ENCODE measurements at regions not wholly inside any gene's neighbourhood (a gene's known extent, or its start where the extent isn't known, plus 50 kb on each side); places are given as distances from the start of the nearest gene placed in this dataset.

DNA sequence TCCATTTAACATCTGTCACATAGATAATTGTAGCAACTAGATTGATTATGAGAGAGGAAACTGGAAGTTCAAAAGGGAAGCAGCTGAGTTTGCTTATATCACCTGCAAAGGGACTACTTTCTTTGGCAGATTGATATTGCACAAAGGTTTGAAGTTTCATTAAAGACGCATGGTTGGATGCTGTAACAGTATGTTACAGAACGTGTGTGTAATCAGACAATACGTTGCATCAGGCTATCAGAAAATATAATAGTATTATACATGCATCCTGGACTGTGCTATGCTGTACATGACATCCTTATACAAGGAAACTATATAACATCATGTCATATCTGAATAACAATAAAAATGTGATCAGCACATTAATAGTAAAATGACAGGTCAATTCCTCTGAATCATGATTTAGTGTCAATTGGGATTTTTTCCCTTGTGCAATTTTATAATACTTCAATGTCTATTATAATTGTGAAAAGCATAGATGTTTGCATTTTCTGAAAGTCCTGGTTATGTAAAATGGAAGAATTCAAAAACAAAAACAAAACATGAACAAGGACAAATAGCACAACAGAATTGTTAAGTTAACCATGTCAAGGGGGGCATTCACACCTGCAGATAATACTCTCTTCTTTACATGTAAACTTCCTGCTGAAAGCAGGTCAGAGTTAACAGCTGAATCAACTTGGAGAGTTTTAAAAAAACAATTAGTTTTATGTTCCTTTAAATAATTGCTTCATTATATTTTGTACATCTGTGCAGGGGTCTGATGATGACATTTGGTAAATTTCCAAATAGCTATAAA is 283.2 kb upstream of the KCNH8 start:
- DNase-seq (ENCODE audit: low read depth), result no peak
- no peak overlapping the region for H3K4me3 ChIP-seq (ENCODE audit: low read depth, low read length)
- TF ChIP-seq, protein P1, sequence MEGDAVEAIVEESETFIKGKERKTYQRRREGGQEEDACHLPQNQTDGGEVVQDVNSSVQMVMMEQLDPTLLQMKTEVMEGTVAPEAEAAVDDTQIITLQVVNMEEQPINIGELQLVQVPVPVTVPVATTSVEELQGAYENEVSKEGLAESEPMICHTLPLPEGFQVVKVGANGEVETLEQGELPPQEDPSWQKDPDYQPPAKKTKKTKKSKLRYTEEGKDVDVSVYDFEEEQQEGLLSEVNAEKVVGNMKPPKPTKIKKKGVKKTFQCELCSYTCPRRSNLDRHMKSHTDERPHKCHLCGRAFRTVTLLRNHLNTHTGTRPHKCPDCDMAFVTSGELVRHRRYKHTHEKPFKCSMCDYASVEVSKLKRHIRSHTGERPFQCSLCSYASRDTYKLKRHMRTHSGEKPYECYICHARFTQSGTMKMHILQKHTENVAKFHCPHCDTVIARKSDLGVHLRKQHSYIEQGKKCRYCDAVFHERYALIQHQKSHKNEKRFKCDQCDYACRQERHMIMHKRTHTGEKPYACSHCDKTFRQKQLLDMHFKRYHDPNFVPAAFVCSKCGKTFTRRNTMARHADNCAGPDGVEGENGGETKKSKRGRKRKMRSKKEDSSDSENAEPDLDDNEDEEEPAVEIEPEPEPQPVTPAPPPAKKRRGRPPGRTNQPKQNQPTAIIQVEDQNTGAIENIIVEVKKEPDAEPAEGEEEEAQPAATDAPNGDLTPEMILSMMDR (IDR thresholded peaks at IDR 0.05; ENCODE audit: low read depth, low read length, missing control alignments), result no peak

DNA sequence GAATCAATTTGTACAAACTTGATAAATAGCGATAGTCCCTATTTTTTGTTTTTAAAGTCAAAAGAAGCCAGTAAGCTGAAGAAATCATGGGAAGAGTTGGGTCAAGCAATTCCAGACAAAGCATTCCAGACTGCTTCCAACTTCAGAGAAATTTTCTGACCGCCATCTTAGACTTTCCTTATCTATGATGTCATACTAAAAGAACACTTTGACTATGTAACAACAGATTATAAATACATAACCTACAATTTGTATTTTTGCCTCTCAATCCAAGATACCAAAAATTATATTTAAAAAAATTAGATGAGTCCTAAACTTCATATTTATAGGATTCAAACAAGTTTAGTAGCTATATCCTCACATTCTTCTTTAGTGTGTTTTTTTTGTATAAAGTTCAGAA is 286.2 kb upstream of the KCNH8 start:
- no peak overlapping the region for H3K4me3 ChIP-seq (ENCODE audit: low read depth, low read length)
- DNase-seq (ENCODE audit: low read depth), result no peak
- TF ChIP-seq, protein P1 (IDR thresholded peaks at IDR 0.05; ENCODE audit: low read depth, low read length, missing control alignments), result no peak

DNA sequence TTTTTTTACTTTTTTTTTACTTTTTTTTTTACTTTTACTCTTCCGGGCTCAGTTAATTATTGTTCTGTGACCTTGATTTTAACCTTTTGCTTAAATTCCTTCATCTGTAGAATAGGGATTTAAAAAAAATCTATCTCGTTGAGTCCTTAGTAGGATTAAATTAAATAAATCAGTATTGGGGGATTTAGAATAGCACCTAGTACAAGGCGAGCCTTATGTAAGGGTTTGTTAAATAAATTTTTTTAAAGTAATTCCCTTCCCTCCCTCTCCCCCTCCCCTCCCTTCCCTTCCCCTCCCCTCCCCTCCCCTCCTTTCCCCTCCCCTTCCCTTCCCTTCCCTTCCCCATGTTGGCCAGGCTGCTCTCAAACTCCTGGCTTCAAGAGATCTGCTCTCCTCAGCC is 287.2 kb upstream of the KCNH8 start:
- TF ChIP-seq, protein P1 (IDR thresholded peaks at IDR 0.05; ENCODE audit: low read depth, low read length, missing control alignments), result no peak
- no peak overlapping the region for H3K4me3 ChIP-seq (ENCODE audit: low read depth, low read length)
- DNase-seq (ENCODE audit: low read depth), result no peak

DNA sequence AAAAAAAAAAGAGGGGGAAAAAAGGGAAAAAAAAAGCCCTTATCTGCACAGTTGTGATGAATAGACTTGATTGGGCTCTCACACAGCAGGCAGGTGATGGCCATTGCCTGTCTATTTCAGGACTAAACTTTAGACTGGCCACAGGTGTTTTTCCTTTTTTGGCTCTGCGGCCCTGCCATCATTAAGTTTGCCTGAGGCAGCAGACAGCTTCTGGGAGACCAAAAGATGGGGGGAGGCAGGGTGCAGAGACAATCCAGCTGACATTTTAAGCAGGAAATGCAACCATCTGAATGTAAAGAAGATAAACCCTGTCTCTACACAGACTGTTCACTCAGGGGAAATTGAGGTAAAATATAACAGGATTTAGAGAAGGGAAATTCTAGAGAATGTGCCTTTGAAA is 295.0 kb upstream of the KCNH8 start:
- TF ChIP-seq, protein P1 (IDR thresholded peaks at IDR 0.05; ENCODE audit: low read depth, low read length, missing control alignments), result no peak
- H3K4me3 ChIP-seq (ENCODE audit: low read depth, low read length), result no peak overlapping the region
- DNase-seq (ENCODE audit: low read depth), result no peak

DNA sequence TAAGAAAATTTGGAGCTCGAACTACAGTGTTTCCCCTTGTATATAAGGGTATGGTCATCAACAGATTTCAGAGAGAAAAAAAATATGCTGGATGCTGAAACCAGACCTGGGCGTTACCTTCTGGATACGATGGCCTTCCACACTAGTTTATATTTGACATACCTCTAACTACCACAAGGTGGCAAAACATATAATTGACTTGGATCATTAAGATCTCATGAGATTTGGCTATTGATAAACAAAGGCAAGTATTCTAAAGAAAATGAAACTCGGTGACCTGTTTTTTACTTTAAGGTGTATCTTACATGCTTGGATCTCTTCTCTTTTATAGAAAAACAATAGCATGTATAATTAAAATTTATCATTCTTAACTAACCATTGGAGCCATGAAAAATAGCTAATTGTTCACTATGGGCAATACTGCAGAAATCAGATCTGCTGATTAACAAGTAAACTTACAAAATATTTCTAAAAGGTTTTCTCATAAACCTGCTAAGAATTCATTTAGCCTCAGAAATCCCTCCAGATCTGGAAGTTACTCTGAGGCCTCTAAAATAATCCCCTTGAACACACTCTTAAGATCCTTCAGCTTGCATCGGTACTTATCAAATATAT is 300.6 kb upstream of the KCNH8 start:
- TF ChIP-seq, protein P1 (IDR thresholded peaks at IDR 0.05; ENCODE audit: low read depth, low read length, missing control alignments), result peak; percentile 42
- no peak for DNase-seq (ENCODE audit: low read depth)
- H3K4me3 ChIP-seq (ENCODE audit: low read depth, low read length), result no peak overlapping the region

DNA sequence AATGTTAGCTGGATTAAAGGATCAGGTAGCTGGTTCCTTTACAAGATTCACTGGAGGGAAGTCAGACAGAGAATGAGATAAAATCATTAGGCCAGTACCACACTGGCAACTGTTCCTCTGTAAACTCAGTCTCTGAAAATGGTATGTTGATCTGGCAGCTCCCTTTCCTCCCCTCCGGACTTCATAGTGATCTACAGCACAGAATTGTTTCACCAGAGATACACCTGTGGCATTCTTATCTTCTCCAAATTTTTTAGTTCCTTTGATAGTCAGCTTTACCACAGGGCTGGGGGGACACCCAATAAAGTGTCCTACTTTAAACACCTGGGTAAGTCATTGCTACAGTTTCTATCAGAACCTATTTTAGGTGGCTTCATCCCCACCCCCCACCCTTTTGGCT is 304.3 kb upstream of the KCNH8 start:
- no peak overlapping the region for H3K4me3 ChIP-seq (ENCODE audit: low read depth, low read length)
- no peak for DNase-seq (ENCODE audit: low read depth)
- TF ChIP-seq, protein P1 (IDR thresholded peaks at IDR 0.05; ENCODE audit: low read depth, low read length, missing control alignments), result no peak

All from GM12864 (cell line).